ENCODE measurements at regions not wholly inside any gene's neighbourhood (a gene's known extent, or its start where the extent isn't known, plus 50 kb on each side); places are given as distances from the start of the nearest gene placed in this dataset.

GRCh38 chr11:45507916-45508315 lies 157.5 kb downstream of the CHST1 start:
- no TSS peak for BruUV-seq (replicated peaks)
- H3K27ac ChIP-seq (ENCODE audit: extremely low read length, insufficient read depth, low read length) = no peak overlapping the region
- no peaks in the 10 kb centered on the region for H3K9me3 ChIP-seq (ENCODE audit: low read length)
- POLR2A ChIA-PET = no interaction called here
- CTCF ChIA-PET (ENCODE audit: low intra/inter-chr PET ratio, low total read pairs) = no interaction called here
- H4K20me1 ChIP-seq (ENCODE audit: insufficient read depth, low read length) = no peaks in the 10 kb centered on the region
- no peaks in the 10 kb centered on the region for H3K4me1 ChIP-seq (ENCODE audit: insufficient read depth, low read length)
- no peak overlapping the region for H2AFZ ChIP-seq (ENCODE audit: low read length)
- in situ Hi-C loops (cut with HindIII; ENCODE audit: extremely low pct_ligation_motif_present, low pct_unique_long_range_greater_than_20kb) (no loop called here), intact Hi-C loops (cut with micrococcal nuclease; ENCODE audit: unreplicated experiment) (no loop called here)
- FAIRE-seq (no peak), DNase-seq (ENCODE audit: low spot score) (no peak), ATAC-seq (no peak)
- no peaks in the 10 kb centered on the region for H3K36me3 ChIP-seq (replicated peaks in 1 of 2; ENCODE audit: control insufficient read depth in 1 of 2, insufficient read depth in 2 of 2, low read length in 2 of 2)
- H3K4me2 ChIP-seq (ENCODE audit: low read depth, low read length) = no peak overlapping the region
- H3K4me3 ChIP-seq (replicated peaks in 1 of 3; ENCODE audit: insufficient read depth in 1 of 3, low read depth in 2 of 3, low read length in 3 of 3) = no peak overlapping the region
- H3K27me3 ChIP-seq (ENCODE audit: control insufficient read depth in 1 of 2, insufficient read depth in 2 of 2, low read length in 2 of 2) = no peaks in the 10 kb centered on the region; a peak in 1 of 5 replicates
- H3K79me2 ChIP-seq (ENCODE audit: insufficient read depth, low read length) = no peaks in the 10 kb centered on the region
- WGBS (ENCODE audit: low lambda C conversion rate) = 62% methylated on average over 4 of the region's 4 CpGs
- no peak overlapping the region for H3K9ac ChIP-seq (ENCODE audit: insufficient read depth, low read depth, low read length)
- TF ChIP-seq ZNF264 (CRISPR knock-in tag; IDR thresholded peaks at IDR 0.05) (no peak), AKAP8 (CRISPR knock-in tag; IDR thresholded peaks at IDR 0.05) (no peak), ZNF414 (CRISPR knock-in tag; IDR thresholded peaks at IDR 0.05) (no peak), RFX3 (CRISPR knock-in tag; IDR thresholded peaks at IDR 0.05) (no peak), PAXIP1 (CRISPR knock-in tag; conservative IDR thresholded peaks at IDR 0.05) (no peak), PREB (CRISPR knock-in tag; IDR thresholded peaks at IDR 0.05) (no peak), ZSCAN21 (CRISPR knock-in tag; IDR thresholded peaks at IDR 0.05; ENCODE audit: borderline replicate concordance) (no peak), CEBPZ (IDR thresholded peaks at IDR 0.05; ENCODE audit: low read length) (no peak), ZNF580 (CRISPR knock-in tag; IDR thresholded peaks at IDR 0.05; ENCODE audit: borderline replicate concordance, low read depth) (no peak), PBX2 (CRISPR knock-in tag; IDR thresholded peaks at IDR 0.05) (no peak), MXD4 (CRISPR knock-in tag; IDR thresholded peaks at IDR 0.05) (no peak), ZFP37 (CRISPR knock-in tag; IDR thresholded peaks at IDR 0.05; ENCODE audit: borderline replicate concordance) (no peak), HMGXB4 (CRISPR knock-in tag; IDR thresholded peaks at IDR 0.05; ENCODE audit: borderline replicate concordance in 1 of 2, low read depth in 1 of 2) (no peak)
